ENCODE measurements at regions not wholly inside any gene's neighbourhood (a gene's known extent, or its start where the extent isn't known, plus 50 kb on each side); places are given as distances from the start of the nearest gene placed in this dataset.

DNA sequence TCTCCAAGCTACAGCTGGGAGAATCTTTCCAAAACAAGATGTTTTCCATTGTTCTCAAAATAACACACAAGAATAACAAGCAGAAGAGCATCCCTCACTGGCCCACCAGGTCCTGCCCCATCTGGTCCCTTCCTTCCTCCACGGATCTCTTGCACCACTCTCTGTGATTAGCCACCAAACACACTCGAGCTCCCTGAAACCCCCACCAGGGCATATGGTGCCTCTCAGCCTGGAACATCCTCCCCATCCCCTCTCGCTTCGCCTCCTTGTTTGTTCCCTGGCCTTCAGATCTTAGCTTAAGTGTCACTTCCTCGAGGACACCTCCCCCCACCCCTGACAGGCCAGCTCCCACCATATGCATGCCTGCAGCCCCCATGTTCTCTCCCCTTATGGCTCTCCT is 496.6 kb upstream of the PROK2 start:
- DNase-seq (no peak), ATAC-seq (ENCODE audit: low read depth) (no peak)
- ChIA-PET POLR2A (no interaction called here), CTCF (no interaction called here)
- Mint-ChIP-seq H3K27me3 (peaks cover 2% of the 10 kb centered on the region), H3K36me3 (ENCODE audit: low read depth) (peaks cover 2% of the 10 kb centered on the region), H3K4me3 (no peak overlapping the region), H3K9me3 (peaks cover 12% of the 10 kb centered on the region), H3K4me1 (peaks cover 7% of the 10 kb centered on the region), H3K27ac (no peak overlapping the region)
- TF ChIP-seq, protein P1, sequence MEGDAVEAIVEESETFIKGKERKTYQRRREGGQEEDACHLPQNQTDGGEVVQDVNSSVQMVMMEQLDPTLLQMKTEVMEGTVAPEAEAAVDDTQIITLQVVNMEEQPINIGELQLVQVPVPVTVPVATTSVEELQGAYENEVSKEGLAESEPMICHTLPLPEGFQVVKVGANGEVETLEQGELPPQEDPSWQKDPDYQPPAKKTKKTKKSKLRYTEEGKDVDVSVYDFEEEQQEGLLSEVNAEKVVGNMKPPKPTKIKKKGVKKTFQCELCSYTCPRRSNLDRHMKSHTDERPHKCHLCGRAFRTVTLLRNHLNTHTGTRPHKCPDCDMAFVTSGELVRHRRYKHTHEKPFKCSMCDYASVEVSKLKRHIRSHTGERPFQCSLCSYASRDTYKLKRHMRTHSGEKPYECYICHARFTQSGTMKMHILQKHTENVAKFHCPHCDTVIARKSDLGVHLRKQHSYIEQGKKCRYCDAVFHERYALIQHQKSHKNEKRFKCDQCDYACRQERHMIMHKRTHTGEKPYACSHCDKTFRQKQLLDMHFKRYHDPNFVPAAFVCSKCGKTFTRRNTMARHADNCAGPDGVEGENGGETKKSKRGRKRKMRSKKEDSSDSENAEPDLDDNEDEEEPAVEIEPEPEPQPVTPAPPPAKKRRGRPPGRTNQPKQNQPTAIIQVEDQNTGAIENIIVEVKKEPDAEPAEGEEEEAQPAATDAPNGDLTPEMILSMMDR (IDR thresholded peaks at IDR 0.05), result no peak
- intact Hi-C loops (cut with micrococcal nuclease), result no loop called here

DNA sequence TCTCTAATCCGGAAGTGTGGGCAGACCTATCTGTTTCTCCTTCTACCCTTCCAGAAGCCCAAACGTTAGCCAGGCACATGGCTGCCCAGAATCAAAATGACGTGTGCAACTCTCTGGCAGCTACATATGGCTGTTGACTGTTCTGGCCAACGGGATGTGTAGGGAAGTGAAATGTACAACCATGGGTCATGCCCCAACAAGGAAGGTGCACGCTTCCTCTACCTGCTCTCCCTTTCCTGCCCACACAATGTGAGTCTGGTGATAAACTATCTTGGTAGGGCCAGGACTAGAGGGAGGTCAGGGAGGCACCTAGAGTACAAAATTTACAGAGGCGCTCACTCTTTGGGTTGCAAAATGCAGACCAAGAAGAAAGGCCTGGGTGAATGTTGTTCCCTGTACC is 495.9 kb upstream of the PROK2 start:
- Mint-ChIP-seq H3K4me3 (no peak overlapping the region), H3K36me3 (ENCODE audit: low read depth) (peaks cover 2% of the 10 kb centered on the region), H3K9me3 (peaks cover 12% of the 10 kb centered on the region), H3K27me3 (peaks cover 2% of the 10 kb centered on the region), H3K4me1 (peaks cover 7% of the 10 kb centered on the region), H3K27ac (no peak overlapping the region)
- ChIA-PET CTCF (no interaction called here), POLR2A (interaction anchor here (0.6 kb wide), 1 partner anchor 29 kb away, joined by 3 read pairs; no protein-coding TSS in a partner anchor)
- TF ChIP-seq, protein P1 (IDR thresholded peaks at IDR 0.05), result no peak
- intact Hi-C loops (cut with micrococcal nuclease), result no loop called here
- no peak for DNase-seq
- ATAC-seq (ENCODE audit: low read depth), result no peak

DNA sequence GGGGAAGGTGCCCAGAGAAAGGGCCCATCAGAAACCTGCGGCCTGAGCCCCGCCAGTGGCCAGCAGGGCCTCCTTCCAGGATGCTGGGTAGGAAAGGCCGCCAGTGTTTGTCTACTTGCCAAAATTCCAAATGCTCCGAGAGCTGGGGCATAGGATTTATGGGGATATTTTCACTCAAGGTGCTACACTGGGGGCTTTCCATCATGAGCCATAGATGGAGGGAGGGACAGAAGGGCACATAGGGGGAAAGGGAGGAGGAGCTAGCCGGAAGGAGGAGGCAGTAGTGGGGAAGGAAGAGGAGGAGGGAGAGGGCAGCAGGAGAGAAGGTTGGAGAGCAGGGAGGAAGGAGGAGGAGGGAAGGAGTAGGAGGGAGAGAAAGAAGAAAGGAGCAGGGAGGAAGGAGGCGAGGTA is 494.7 kb upstream of the PROK2 start:
- Mint-ChIP-seq H3K9me3 (peaks cover 12% of the 10 kb centered on the region), H3K27ac (no peak overlapping the region), H3K36me3 (ENCODE audit: low read depth) (peaks cover 2% of the 10 kb centered on the region)

DNA sequence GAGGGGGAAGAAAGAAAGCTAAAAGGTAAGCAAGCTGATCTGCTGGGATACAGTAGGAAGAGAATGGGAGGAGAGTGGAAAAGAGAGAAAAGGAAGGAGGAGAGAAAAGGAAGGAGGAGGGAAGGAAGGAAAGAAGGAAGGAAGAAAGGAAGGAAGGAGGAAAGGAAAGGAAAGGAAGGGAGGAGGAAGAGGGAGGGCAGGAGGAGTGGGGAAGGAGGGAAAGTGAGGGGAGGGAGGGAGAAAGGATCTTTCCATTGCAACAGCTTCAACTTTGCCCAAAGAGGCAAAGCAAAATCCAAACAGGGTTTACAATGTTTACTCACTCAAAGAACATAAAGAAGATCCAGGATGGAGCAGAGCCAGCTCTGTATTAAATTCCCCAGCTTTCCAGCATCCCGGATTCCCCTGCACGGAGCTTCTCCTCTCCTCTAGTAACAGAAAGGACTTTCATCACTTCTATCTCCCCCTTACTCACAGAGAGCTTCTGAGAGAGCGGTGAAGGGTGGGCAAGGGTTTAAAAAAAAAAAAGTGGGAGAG is 494.2 kb upstream of the PROK2 start:
- H3K4me1 Mint-ChIP-seq, result peaks cover 21% of the 10 kb centered on the region
- H3K4me3 Mint-ChIP-seq, result no peak overlapping the region
- no peak for DNase-seq
- peaks cover 12% of the 10 kb centered on the region for H3K9me3 Mint-ChIP-seq
- POLR2A ChIA-PET, result interaction anchor here (0.6 kb wide), 1 partner anchor 266 kb away, joined by 5 read pairs; no protein-coding TSS in a partner anchor
- H3K27me3 Mint-ChIP-seq, result peaks cover 2% of the 10 kb centered on the region
- no peak overlapping the region for H3K27ac Mint-ChIP-seq
- no peak for ATAC-seq (ENCODE audit: low read depth)
- CTCF ChIA-PET, result no interaction called here
- TF ChIP-seq, protein P1 (IDR thresholded peaks at IDR 0.05), result no peak
- H3K36me3 Mint-ChIP-seq (ENCODE audit: low read depth), result peaks cover 2% of the 10 kb centered on the region
- intact Hi-C loops (cut with micrococcal nuclease), result loop anchor here (5.0 to 10.0 kb wide), 2 partner anchors 117 to 404 kb away; no protein-coding TSS in a partner anchor

More for the DNA sequence above, 494.7 kb upstream of the PROK2 start:
- Mint-ChIP-seq H3K27me3 (peaks cover 2% of the 10 kb centered on the region), H3K4me3 (no peak overlapping the region), H3K4me1 (peaks cover 16% of the 10 kb centered on the region)
- no peak for ATAC-seq (ENCODE audit: low read depth)
- DNase-seq, result no peak
- ChIA-PET CTCF (no interaction called here), POLR2A (interaction anchor here (0.7 kb wide), 1 partner anchor 43 kb away, joined by 6 read pairs; no protein-coding TSS in a partner anchor)
- intact Hi-C loops (cut with micrococcal nuclease), result loop anchor here (5.0 to 10.0 kb wide), 2 partner anchors 117 to 405 kb away; no protein-coding TSS in a partner anchor
- TF ChIP-seq, protein P1 (IDR thresholded peaks at IDR 0.05), result no peak

DNA sequence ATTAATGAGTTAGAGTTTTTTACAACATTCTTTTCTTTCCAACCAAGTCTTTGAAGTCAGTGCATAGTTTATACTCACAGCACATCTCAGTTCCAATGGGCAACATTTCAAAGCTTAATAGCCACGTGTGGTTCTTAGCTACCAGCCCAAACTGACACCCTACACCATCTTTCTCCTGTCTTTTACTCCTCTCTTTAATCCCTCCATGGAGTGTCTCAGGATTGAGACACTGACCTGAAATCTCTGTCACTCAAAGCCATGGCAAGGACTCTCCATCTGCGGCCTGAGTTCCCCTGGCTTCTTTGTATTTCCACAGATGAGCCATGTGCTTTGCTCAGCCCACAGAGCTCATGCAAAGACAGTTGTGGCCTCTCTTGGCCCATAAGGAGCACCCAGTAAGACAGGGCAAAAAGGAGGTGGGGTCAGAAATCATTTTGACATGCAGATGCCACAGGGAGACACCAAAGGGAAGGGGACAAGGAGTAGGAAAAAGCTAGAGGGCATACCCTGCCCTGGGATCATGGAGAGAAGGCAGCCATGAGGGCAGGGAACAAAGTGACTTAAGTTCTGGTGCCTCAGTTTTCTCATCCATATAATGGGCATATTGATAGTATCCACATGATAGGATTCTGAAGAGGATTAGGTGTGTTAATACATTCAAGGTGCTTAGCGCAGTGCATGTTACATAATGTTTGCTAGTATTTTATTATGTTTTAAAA is 493.6 kb upstream of the PROK2 start:
- Mint-ChIP-seq H3K36me3 (ENCODE audit: low read depth) (peaks cover 2% of the 10 kb centered on the region), H3K4me1 (peaks cover 27% of the 10 kb centered on the region), H3K27ac (no peak overlapping the region), H3K4me3 (no peak overlapping the region), H3K9me3 (peaks cover 10% of the 10 kb centered on the region), H3K27me3 (peaks cover 2% of the 10 kb centered on the region)
- TF ChIP-seq, protein P1 (IDR thresholded peaks at IDR 0.05), result no peak
- intact Hi-C loops (cut with micrococcal nuclease), result loop anchor here (5.0 to 10.0 kb wide), 2 partner anchors 116 to 404 kb away; no protein-coding TSS in a partner anchor
- ATAC-seq (ENCODE audit: low read depth), result no peak
- no peak for DNase-seq
- ChIA-PET POLR2A (interaction anchor here (0.6 kb wide), 1 partner anchor 265 kb away, joined by 5 read pairs; no protein-coding TSS in a partner anchor), CTCF (interaction anchor here (0.7 to 1.3 kb wide), 2 partner anchors 11 to 80 kb away, joined by 3 to 4 read pairs; no protein-coding TSS in a partner anchor)
